Nephron progenitor cell (in vitro differentiated cells): ENCODE measurements at regions not wholly inside any gene's neighbourhood (a gene's known extent, or its start where the extent isn't known, plus 50 kb on each side); places are given as distances from the start of the nearest gene placed in this dataset.
A peak's percentile ranks its signal among the peaks of the same experiment; 100 is the strongest.

Source experiments
- DNase-seq: peaks from one replicate; pipeline ENCODE4 v3.0.0; 2021
- H3K27ac Mint-ChIP-seq: 2 replicates; pipeline ENCODE4 v1.8.0; 2021; ENCODE audit warnings: mild to moderate bottlenecking, moderate library complexity, mixed read lengths
- H3K27me3 Mint-ChIP-seq: 2 replicates; pipeline ENCODE4 v1.8.0; 2021; ENCODE audit warnings: mild to moderate bottlenecking, low read depth, mixed read lengths; ENCODE audit not compliant: poor library complexity
- H3K36me3 Mint-ChIP-seq: 2 replicates; pipeline ENCODE4 v1.8.0; 2021; ENCODE audit warnings: low read depth, mixed read lengths
- H3K4me1 Mint-ChIP-seq: 2 replicates; pipeline ENCODE4 v1.8.0; 2021; ENCODE audit warnings: mixed read lengths
- H3K4me3 Mint-ChIP-seq: 2 replicates; pipeline ENCODE4 v1.8.0; 2021; ENCODE audit warnings: mild to moderate bottlenecking, moderate library complexity, mixed read lengths
- H3K9me3 Mint-ChIP-seq: 2 replicates; pipeline ENCODE4 v1.8.0; 2021; ENCODE audit warnings: mild to moderate bottlenecking, moderate library complexity, mixed read lengths
- TF ChIP-seq, protein P1 (sequence below): fragments of 200-600 bp; sonication (generic); IDR thresholded peaks from 2 replicates; pipeline ENCODE4 v1.5.0; 2021; ENCODE audit warnings: antibody characterized with exemption

- Mint-ChIP-seq H3K4me3 (no peak overlapping the region), H3K27ac (no peak overlapping the region), H3K27me3 (peaks cover 11% of the 10 kb centered on the region), H3K9me3 (no peaks in the 10 kb centered on the region), H3K4me1 (peaks cover 7% of the 10 kb centered on the region), H3K36me3 (no peaks in the 10 kb centered on the region)
- DNase-seq: no peak
- TF ChIP-seq, protein P1, sequence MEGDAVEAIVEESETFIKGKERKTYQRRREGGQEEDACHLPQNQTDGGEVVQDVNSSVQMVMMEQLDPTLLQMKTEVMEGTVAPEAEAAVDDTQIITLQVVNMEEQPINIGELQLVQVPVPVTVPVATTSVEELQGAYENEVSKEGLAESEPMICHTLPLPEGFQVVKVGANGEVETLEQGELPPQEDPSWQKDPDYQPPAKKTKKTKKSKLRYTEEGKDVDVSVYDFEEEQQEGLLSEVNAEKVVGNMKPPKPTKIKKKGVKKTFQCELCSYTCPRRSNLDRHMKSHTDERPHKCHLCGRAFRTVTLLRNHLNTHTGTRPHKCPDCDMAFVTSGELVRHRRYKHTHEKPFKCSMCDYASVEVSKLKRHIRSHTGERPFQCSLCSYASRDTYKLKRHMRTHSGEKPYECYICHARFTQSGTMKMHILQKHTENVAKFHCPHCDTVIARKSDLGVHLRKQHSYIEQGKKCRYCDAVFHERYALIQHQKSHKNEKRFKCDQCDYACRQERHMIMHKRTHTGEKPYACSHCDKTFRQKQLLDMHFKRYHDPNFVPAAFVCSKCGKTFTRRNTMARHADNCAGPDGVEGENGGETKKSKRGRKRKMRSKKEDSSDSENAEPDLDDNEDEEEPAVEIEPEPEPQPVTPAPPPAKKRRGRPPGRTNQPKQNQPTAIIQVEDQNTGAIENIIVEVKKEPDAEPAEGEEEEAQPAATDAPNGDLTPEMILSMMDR: no peak
Observed at GRCh38 chr7:25584112-25584938, 356.0 kb upstream of the NPVF start.

DNA sequence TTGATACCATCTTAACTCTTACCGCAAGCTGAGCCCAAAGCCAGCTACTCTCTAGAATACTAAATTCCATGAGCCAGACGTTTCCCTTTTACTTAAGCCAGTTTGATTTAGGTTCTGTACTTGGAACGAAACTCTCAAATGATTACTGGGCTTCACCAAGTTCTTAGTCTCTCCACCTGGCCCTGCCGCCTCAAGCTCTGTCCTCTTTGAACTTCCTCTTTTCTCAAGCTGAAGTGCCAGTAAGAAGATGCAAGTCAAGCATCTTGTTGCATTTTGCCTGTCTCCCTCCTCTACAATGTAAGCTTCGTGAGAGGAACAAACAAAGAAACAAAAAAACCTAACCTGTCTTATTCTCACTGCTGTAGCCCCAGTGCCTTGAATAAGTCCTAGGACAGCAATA lies 358.2 kb upstream of the NPVF start:
- TF ChIP-seq, protein P1: no peak
- H3K27ac Mint-ChIP-seq: no peak overlapping the region
- H3K4me1 Mint-ChIP-seq: peaks cover 5% of the 10 kb centered on the region
- H3K9me3 Mint-ChIP-seq: no peaks in the 10 kb centered on the region
- H3K27me3 Mint-ChIP-seq: peaks cover 7% of the 10 kb centered on the region
- DNase-seq: no peak
- no peak overlapping the region for H3K4me3 Mint-ChIP-seq
- H3K36me3 Mint-ChIP-seq: no peaks in the 10 kb centered on the region

GRCh38 chr7:25594122-25594521 lies 365.8 kb upstream of the NPVF start:
- Mint-ChIP-seq H3K9me3 (peaks cover 25% of the 10 kb centered on the region), H3K36me3 (peaks cover 21% of the 10 kb centered on the region), H3K4me3 (no peak overlapping the region), H3K27ac (no peak overlapping the region), H3K27me3 (peaks cover 8% of the 10 kb centered on the region), H3K4me1 (peaks cover 59% of the 10 kb centered on the region)
- DNase-seq: no peak
- TF ChIP-seq, protein P1: no peak

- TF ChIP-seq, protein P1: no peak
- H3K9me3 Mint-ChIP-seq: peaks cover 29% of the 10 kb centered on the region
- no peak overlapping the region for H3K4me3 Mint-ChIP-seq
- peaks cover 22% of the 10 kb centered on the region for H3K36me3 Mint-ChIP-seq
- DNase-seq: no peak
- H3K4me1 Mint-ChIP-seq: peaks cover 60% of the 10 kb centered on the region
- H3K27me3 Mint-ChIP-seq: peaks cover 8% of the 10 kb centered on the region
- H3K27ac Mint-ChIP-seq: no peak overlapping the region
Observed at GRCh38 chr7:25594728-25595127, 366.4 kb upstream of the NPVF start.

- Mint-ChIP-seq H3K4me1 (peaks cover 63% of the 10 kb centered on the region), H3K36me3 (peaks cover 22% of the 10 kb centered on the region), H3K9me3 (peaks cover 33% of the 10 kb centered on the region), H3K27ac (peak overlapping the region; percentile 36), H3K4me3 (no peak overlapping the region), H3K27me3 (peaks cover 8% of the 10 kb centered on the region)
- DNase-seq: no peak
- TF ChIP-seq, protein P1: no peak
Observed at GRCh38 chr7:25595996-25596395, 367.7 kb upstream of the NPVF start.

DNA sequence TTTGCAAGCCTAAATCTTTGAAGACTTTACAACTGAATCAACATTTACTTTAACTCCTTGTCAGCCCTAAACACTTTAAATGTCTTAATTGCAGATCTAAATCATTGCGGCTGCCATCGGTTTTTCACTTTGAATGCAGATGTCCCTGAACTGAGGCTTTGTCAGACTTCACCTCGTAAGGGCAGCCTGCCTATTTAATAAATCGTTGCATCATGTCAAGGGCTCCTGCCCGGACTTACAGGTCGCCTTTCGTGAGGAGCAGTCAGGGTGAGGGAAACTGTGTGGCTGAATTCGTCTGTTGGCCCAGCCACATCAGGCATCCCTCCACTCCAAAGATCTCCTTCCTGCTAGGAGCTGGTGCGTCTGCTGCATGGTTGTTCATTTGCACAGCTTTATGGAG lies 368.2 kb upstream of the NPVF start:
- Mint-ChIP-seq H3K4me1 (peaks cover 63% of the 10 kb centered on the region), H3K27me3 (peaks cover 8% of the 10 kb centered on the region), H3K27ac (peak overlapping the region; percentile 36), H3K9me3 (peaks cover 33% of the 10 kb centered on the region), H3K4me3 (no peak overlapping the region), H3K36me3 (peaks cover 22% of the 10 kb centered on the region)
- no peak for DNase-seq
- TF ChIP-seq, protein P1: no peak
